Loucy (cell line): ENCODE measurements at regions not wholly inside any gene's neighbourhood (a gene's known extent, or its start where the extent isn't known, plus 50 kb on each side); places are given as distances from the start of the nearest gene placed in this dataset.

ENCODE experiments used
- CTCF ChIP-seq: fragments of 200-600 bp; sonication (generic); conservative IDR thresholded peaks from 2 replicates; pipeline ENCODE4 v1.5.1; 2014; ENCODE audit warnings: mild to moderate bottlenecking, antibody characterized with exemption, low read length
- EZH2phosphoT487 ChIP-seq: fragments of 200-600 bp; IDR thresholded peaks from 2 replicates; pipeline ENCODE4 v1.6.1; 2018; ENCODE audit warnings: antibody characterized with exemption, mild to moderate bottlenecking, moderate library complexity, borderline replicate concordance

DNA sequence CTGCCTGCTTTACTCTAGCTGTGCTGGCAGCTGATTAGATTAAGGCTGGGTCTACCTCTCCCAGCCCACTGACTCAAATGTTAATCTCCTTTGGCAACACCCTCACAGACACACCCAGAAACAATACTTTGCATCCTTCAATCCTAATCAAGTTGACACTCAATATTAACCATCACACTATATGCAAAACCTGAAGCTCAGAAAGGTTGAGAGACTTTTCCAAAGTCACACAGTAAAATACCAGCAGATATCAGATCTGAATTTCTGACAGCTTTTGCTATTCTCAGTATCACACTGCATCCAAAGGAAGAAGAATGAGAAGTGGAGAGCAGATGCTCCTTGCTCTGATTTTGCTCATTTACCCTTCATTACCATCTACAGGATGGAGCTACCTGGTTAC is 114.9 kb upstream of the RANBP3L start:
- TF ChIP-seq CTCF (no peak), EZH2phosphoT487 (no peak)
